ENCODE measurements at regions not wholly inside any gene's neighbourhood (a gene's known extent, or its start where the extent isn't known, plus 50 kb on each side); places are given as distances from the start of the nearest gene placed in this dataset.

DNA sequence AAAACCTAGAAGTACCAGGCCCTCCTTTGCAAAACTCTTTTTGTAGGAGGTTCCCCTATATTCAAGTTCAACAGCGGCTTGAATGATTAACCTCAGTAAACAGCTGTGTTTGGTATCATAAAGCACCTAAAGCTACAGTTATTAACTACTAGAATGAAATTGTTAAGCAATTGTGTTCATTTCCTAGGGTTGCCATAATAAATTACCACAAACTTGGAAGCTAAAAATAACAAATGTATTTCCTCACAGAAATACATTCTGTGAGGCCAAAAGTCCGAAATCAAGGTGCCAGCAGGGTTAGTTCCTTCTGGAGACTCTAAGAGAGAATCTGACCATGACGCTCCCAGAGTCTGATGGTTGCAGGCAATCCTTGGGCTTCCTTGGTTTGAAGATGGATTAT, 202.1 kb upstream of the ACVR2A start:
- ATAC-seq (no peak), DNase-seq (ENCODE audit: low spot score) (no peak)
- H3K27me3 Mint-ChIP-seq (ENCODE audit: insufficient read depth, low read depth, poor library complexity): peaks cover 2% of the 10 kb centered on the region
- H3K4me1 Mint-ChIP-seq: peaks cover 24% of the 10 kb centered on the region
- H3K9me2 ChIP-seq (ENCODE audit: insufficient read depth): peaks cover 11% of the 10 kb centered on the region; the same call in 1 of the 2 replicates
- no peak overlapping the region for H3K4me3 Mint-ChIP-seq
- no peaks in the 10 kb centered on the region for H3K27me3 ChIP-seq (ENCODE audit: insufficient read depth)
- no peaks in the 10 kb centered on the region for H3K36me3 Mint-ChIP-seq (ENCODE audit: low read depth)
- H3K4me3 ChIP-seq: no peak overlapping the region
- no peaks in the 10 kb centered on the region for H4K20me1 ChIP-seq (replicated peaks; ENCODE audit: insufficient read depth)
- no peak overlapping the region for H3K27ac ChIP-seq (ENCODE audit: low read depth)
- H3K4me2 ChIP-seq: no peak overlapping the region
- H3K4me1 ChIP-seq (ENCODE audit: insufficient read depth): peaks cover 17% of the 10 kb centered on the region
- H2AFZ ChIP-seq: no peak overlapping the region
- H3K27ac Mint-ChIP-seq: no peak overlapping the region
- H3K36me3 ChIP-seq (ENCODE audit: insufficient read depth): no peaks in the 10 kb centered on the region
- H3F3A ChIP-seq (replicated peaks; ENCODE audit: low read depth): 0 out of 2 replicates have a peak, but pooled peaks cover 2% of the 10 kb centered on the region
- TF ChIP-seq, protein P1, sequence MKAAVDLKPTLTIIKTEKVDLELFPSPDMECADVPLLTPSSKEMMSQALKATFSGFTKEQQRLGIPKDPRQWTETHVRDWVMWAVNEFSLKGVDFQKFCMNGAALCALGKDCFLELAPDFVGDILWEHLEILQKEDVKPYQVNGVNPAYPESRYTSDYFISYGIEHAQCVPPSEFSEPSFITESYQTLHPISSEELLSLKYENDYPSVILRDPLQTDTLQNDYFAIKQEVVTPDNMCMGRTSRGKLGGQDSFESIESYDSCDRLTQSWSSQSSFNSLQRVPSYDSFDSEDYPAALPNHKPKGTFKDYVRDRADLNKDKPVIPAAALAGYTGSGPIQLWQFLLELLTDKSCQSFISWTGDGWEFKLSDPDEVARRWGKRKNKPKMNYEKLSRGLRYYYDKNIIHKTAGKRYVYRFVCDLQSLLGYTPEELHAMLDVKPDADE (IDR thresholded peaks at IDR 0.05): no peak
- TF ChIP-seq, protein P2, sequence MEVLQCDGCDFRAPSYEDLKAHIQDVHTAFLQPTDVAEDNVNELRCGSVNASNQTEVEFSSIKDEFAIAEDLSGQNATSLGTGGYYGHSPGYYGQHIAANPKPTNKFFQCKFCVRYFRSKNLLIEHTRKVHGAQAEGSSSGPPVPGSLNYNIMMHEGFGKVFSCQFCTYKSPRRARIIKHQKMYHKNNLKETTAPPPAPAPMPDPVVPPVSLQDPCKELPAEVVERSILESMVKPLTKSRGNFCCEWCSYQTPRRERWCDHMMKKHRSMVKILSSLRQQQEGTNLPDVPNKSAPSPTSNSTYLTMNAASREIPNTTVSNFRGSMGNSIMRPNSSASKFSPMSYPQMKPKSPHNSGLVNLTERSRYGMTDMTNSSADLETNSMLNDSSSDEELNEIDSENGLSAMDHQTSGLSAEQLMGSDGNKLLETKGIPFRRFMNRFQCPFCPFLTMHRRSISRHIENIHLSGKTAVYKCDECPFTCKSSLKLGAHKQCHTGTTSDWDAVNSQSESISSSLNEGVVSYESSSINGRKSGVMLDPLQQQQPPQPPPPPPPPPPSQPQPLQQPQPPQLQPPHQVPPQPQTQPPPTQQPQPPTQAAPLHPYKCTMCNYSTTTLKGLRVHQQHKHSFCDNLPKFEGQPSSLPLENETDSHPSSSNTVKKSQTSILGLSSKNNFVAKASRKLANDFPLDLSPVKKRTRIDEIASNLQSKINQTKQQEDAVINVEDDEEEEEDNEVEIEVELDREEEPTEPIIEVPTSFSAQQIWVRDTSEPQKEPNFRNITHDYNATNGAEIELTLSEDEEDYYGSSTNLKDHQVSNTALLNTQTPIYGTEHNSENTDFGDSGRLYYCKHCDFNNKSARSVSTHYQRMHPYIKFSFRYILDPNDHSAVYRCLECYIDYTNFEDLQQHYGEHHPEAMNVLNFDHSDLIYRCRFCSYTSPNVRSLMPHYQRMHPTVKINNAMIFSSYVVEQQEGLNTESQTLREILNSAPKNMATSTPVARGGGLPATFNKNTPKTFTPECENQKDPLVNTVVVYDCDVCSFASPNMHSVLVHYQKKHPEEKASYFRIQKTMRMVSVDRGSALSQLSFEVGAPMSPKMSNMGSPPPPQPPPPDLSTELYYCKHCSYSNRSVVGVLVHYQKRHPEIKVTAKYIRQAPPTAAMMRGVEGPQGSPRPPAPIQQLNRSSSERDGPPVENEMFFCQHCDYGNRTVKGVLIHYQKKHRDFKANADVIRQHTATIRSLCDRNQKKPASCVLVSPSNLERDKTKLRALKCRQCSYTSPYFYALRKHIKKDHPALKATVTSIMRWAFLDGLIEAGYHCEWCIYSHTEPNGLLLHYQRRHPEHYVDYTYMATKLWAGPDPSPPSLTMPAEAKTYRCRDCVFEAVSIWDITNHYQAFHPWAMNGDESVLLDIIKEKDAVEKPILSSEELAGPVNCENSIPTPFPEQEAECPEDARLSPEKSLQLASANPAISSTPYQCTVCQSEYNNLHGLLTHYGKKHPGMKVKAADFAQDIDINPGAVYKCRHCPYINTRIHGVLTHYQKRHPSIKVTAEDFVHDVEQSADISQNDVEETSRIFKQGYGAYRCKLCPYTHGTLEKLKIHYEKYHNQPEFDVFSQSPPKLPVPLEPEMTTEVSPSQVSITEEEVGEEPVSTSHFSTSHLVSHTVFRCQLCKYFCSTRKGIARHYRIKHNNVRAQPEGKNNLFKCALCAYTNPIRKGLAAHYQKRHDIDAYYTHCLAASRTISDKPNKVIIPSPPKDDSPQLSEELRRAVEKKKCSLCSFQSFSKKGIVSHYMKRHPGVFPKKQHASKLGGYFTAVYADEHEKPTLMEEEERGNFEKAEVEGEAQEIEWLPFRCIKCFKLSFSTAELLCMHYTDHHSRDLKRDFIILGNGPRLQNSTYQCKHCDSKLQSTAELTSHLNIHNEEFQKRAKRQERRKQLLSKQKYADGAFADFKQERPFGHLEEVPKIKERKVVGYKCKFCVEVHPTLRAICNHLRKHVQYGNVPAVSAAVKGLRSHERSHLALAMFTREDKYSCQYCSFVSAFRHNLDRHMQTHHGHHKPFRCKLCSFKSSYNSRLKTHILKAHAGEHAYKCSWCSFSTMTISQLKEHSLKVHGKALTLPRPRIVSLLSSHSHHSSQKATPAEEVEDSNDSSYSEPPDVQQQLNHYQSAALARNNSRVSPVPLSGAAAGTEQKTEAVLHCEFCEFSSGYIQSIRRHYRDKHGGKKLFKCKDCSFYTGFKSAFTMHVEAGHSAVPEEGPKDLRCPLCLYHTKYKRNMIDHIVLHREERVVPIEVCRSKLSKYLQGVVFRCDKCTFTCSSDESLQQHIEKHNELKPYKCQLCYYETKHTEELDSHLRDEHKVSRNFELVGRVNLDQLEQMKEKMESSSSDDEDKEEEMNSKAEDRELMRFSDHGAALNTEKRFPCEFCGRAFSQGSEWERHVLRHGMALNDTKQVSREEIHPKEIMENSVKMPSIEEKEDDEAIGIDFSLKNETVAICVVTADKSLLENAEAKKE (CRISPR knock-in tag; IDR thresholded peaks at IDR 0.05): no peak
- no peak for TF ChIP-seq JUNB (IDR thresholded peaks at IDR 0.05; ENCODE audit: unreplicated experiment)
- no peak for TF ChIP-seq ZNF331 (CRISPR knock-in tag; IDR thresholded peaks at IDR 0.05; ENCODE audit: low read depth)
- no peak for TF ChIP-seq EZH2 (IDR thresholded peaks at IDR 0.05; ENCODE audit: low read depth, unreplicated experiment)
- no peak for TF ChIP-seq STAT1 (IDR thresholded peaks at IDR 0.05; ENCODE audit: unreplicated experiment)
- no peak for TF ChIP-seq EZH2phosphoT487 (IDR thresholded peaks at IDR 0.05; ENCODE audit: unreplicated experiment)
- TF ChIP-seq, protein P3, sequence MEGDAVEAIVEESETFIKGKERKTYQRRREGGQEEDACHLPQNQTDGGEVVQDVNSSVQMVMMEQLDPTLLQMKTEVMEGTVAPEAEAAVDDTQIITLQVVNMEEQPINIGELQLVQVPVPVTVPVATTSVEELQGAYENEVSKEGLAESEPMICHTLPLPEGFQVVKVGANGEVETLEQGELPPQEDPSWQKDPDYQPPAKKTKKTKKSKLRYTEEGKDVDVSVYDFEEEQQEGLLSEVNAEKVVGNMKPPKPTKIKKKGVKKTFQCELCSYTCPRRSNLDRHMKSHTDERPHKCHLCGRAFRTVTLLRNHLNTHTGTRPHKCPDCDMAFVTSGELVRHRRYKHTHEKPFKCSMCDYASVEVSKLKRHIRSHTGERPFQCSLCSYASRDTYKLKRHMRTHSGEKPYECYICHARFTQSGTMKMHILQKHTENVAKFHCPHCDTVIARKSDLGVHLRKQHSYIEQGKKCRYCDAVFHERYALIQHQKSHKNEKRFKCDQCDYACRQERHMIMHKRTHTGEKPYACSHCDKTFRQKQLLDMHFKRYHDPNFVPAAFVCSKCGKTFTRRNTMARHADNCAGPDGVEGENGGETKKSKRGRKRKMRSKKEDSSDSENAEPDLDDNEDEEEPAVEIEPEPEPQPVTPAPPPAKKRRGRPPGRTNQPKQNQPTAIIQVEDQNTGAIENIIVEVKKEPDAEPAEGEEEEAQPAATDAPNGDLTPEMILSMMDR (conservative IDR thresholded peaks at IDR 0.05; ENCODE audit: low read depth in 2 of 2): no peak
- TF ChIP-seq CREB1 (CRISPR knock-in tag; IDR thresholded peaks at IDR 0.05; ENCODE audit: low read depth): no peak
- TF ChIP-seq, protein P4, sequence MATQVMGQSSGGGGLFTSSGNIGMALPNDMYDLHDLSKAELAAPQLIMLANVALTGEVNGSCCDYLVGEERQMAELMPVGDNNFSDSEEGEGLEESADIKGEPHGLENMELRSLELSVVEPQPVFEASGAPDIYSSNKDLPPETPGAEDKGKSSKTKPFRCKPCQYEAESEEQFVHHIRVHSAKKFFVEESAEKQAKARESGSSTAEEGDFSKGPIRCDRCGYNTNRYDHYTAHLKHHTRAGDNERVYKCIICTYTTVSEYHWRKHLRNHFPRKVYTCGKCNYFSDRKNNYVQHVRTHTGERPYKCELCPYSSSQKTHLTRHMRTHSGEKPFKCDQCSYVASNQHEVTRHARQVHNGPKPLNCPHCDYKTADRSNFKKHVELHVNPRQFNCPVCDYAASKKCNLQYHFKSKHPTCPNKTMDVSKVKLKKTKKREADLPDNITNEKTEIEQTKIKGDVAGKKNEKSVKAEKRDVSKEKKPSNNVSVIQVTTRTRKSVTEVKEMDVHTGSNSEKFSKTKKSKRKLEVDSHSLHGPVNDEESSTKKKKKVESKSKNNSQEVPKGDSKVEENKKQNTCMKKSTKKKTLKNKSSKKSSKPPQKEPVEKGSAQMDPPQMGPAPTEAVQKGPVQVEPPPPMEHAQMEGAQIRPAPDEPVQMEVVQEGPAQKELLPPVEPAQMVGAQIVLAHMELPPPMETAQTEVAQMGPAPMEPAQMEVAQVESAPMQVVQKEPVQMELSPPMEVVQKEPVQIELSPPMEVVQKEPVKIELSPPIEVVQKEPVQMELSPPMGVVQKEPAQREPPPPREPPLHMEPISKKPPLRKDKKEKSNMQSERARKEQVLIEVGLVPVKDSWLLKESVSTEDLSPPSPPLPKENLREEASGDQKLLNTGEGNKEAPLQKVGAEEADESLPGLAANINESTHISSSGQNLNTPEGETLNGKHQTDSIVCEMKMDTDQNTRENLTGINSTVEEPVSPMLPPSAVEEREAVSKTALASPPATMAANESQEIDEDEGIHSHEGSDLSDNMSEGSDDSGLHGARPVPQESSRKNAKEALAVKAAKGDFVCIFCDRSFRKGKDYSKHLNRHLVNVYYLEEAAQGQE (IDR thresholded peaks at IDR 0.05; ENCODE audit: unreplicated experiment): no peak
- TF ChIP-seq NANOG (IDR thresholded peaks at IDR 0.05; ENCODE audit: borderline replicate concordance): no peak
- no peak for TF ChIP-seq POLR2AphosphoS5 (IDR thresholded peaks at IDR 0.05; ENCODE audit: low read depth)
- no peak for TF ChIP-seq ZNF114 (CRISPR knock-in tag; IDR thresholded peaks at IDR 0.05)
- no peaks in the 10 kb centered on the region for H3K9me3 Mint-ChIP-seq
- H3K79me2 ChIP-seq (replicated peaks; ENCODE audit: insufficient read depth): no peaks in the 10 kb centered on the region

Measured in GM23338 (cell line).